ENCODE measurements at regions not wholly inside any gene's neighbourhood (a gene's known extent, or its start where the extent isn't known, plus 50 kb on each side); places are given as distances from the start of the nearest gene placed in this dataset.

DNA sequence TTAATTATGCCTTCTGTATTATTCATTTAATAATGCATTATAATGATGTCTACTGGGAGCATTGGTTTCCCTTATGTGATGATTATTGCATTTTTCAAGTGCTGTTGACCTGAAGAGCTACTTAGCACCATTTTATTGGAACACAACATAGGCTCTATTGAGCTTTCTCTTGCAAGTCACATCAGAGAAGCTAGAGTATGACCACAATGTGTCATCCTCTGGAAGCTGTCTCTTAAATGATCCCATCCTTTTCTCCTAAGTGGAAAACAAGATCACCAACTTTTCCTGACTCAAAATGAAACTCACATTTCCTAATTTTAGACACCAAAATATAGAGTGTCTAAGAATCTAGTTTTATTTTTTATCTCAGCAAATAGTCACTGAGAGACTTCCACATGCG, 1451.9 kb downstream of the PCDH7 start:
- TF ChIP-seq CTCF (IDR thresholded peaks at IDR 0.05), result no peak
- TF ChIP-seq POLR2A (IDR thresholded peaks at IDR 0.05), result no peak

Measured in adrenal gland (tissue), 5 donors.